K562 (cell line): ENCODE measurements at regions not wholly inside any gene's neighbourhood (a gene's known extent, or its start where the extent isn't known, plus 50 kb on each side); places are given as distances from the start of the nearest gene placed in this dataset.

ENCODE experiments used
- ATAC-seq: fragments of 200-7000 bp; cut with Tn5 transposase; 3 replicates; pipeline ENCODE4 v1.9.1; 2020; ENCODE audit warnings: moderate library complexity
- BruUV-seq: library from RNA; stranded (reverse); fragments of 400-500 nt; replicated peaks from 2 replicates; lab custom pipeline; 2021; lab: Mats Ljungman, UMichigan
- CTCF ChIA-PET: fragments of 300-600 bp; formaldehyde crosslinking; extraction: SDS; loops from one replicate; lab custom pipeline; 2021; ENCODE audit warnings: low intra/inter-chr PET ratio; lab: Yijun Ruan, JAX
- POLR2A ChIA-PET: fragments of 300-600, 350-650 bp; sonication (Branson Sonifier 250); formaldehyde crosslinking; extraction: SDS; loops from one replicate; lab custom pipeline; 2021; ENCODE audit warnings: antibody characterized with exemption, inconsistent platforms; lab: Yijun Ruan, JAX
- DNase-seq, 4 experiments: peaks; one replicate each; pipeline versions ENCODE4 v3.0.0 to v3.0.0-alpha.2; 2011 to 2018; ENCODE audit warnings: low spot score in 3 of 4, mixed read lengths in 3 of 4; ENCODE audit errors: extremely low read depth in 1 of 4
- FAIRE-seq: peaks from 2 replicates; lab custom pipeline; 2011; peaks lifted over from hg19 to GRCh38; lab: Jason Lieb, UNC
- H2AFZ ChIP-seq: 2 replicates; pipeline ENCODE4 v1.6.0; 2011; ENCODE audit warnings: low read depth, low read length, control low read depth, inconsistent platforms
- H3K27ac ChIP-seq: fragments of 200-600 bp; 3 replicates; pipeline ENCODE4 v1.8.0; 2011; ENCODE audit warnings: low read depth, mild to moderate bottlenecking, control low read depth, inconsistent platforms, low read length, moderate library complexity, mixed read lengths; ENCODE audit errors: extremely low read depth
- H3K27me3 ChIP-seq, 2 experiments: fragments of 300-600 bp in 1 of 2; 2 replicates in 1 of 2; 3 replicates in 1 of 2; pipeline versions ENCODE4 v1.6.0 to v1.8.0; 2011; ENCODE audit warnings: inconsistent platforms in 2 of 2, low read length in 2 of 2, mild to moderate bottlenecking in 1 of 2, mixed read lengths in 1 of 2, moderate library complexity in 1 of 2; ENCODE audit not compliant: control insufficient read depth in 2 of 2, insufficient read depth in 2 of 2
- H3K36me3 ChIP-seq: fragments of 300-600 bp; 3 replicates; pipeline ENCODE4 v1.8.0; 2011; ENCODE audit warnings: mild to moderate bottlenecking, low read length, inconsistent platforms; ENCODE audit not compliant: control insufficient read depth, insufficient read depth
- H3K4me1 ChIP-seq, 2 experiments: fragments of 200-600 bp in 1 of 2; replicated peaks in 1 of 2; 2 replicates in 1 of 2; 3 replicates in 1 of 2; pipeline versions ENCODE4 v1.5.1 to v1.8.0; 2011; ENCODE audit warnings: inconsistent platforms in 2 of 2, low read length in 2 of 2, mild to moderate bottlenecking in 1 of 2, mixed read lengths in 1 of 2, moderate library complexity in 1 of 2; ENCODE audit not compliant: control insufficient read depth in 2 of 2, insufficient read depth in 2 of 2
- H3K4me2 ChIP-seq: 2 replicates; pipeline ENCODE4 v1.6.1; 2011; ENCODE audit warnings: low read length, control low read depth, inconsistent platforms, mixed read lengths; ENCODE audit not compliant: insufficient read depth
- H3K4me3 ChIP-seq: fragments of 200-600 bp; sonication (generic), shearing (Covaris generic); 2 replicates; pipeline ENCODE4 v1.5.1; 2016; ENCODE audit warnings: control low read depth, inconsistent platforms
- H3K79me2 ChIP-seq: fragments of 200-600 bp; 3 replicates; pipeline ENCODE4 v1.8.0; 2011; ENCODE audit warnings: low read length, inconsistent platforms; ENCODE audit not compliant: control insufficient read depth, insufficient read depth
- H3K9ac ChIP-seq, 2 experiments: 2 replicates each; pipeline versions ENCODE4 v1.6.0 to v1.6.1; 2011; ENCODE audit warnings: low read depth in 2 of 2, low read length in 2 of 2, control low read depth in 1 of 2, inconsistent platforms in 1 of 2, mild to moderate bottlenecking in 1 of 2, mixed read lengths in 1 of 2; ENCODE audit not compliant: insufficient read depth in 1 of 2
- H3K9me1 ChIP-seq: one replicate; pipeline ENCODE4 v1.6.0; 2011; ENCODE audit warnings: inconsistent platforms, mild to moderate bottlenecking, low read length, moderate library complexity; ENCODE audit not compliant: control insufficient read depth, insufficient read depth
- H3K9me3 ChIP-seq: replicated peaks from 2 replicates; pipeline ENCODE4 v1.5.1; 2011; ENCODE audit warnings: low read depth, low read length, inconsistent platforms; ENCODE audit not compliant: control insufficient read depth, insufficient read depth
- H4K20me1 ChIP-seq: replicated peaks from 2 replicates; pipeline ENCODE4 v1.6.1; 2011; ENCODE audit warnings: low read length, inconsistent platforms, mixed read lengths; ENCODE audit not compliant: control insufficient read depth, insufficient read depth
- BDP1 ChIP-seq: IDR thresholded peaks from 3 replicates; pipeline ENCODE4 v1.6.1; 2011; ENCODE audit not compliant: insufficient read length, insufficient read depth
- HMGN3 ChIP-seq: IDR thresholded peaks from 2 replicates; pipeline ENCODE4 v1.6.1; 2011; ENCODE audit warnings: borderline replicate concordance, low read depth, mild to moderate bottlenecking, mixed read lengths, low read length; ENCODE audit not compliant: insufficient read length; ENCODE audit errors: extremely low read depth
- PCBP2 ChIP-seq: fragments of 200-400 bp; formaldehyde crosslinking; IDR thresholded peaks from 2 replicates; pipeline ENCODE4 v1.6.1; 2018; ENCODE audit warnings: low read length, low read depth, mild to moderate bottlenecking, moderate library complexity; ENCODE audit not compliant: poor library complexity, severe bottlenecking
- ZNF263 ChIP-seq: sonication (generic); formaldehyde crosslinking; IDR thresholded peaks from 2 replicates; pipeline ENCODE4 v1.8.0; 2022; ENCODE audit warnings: mild to moderate bottlenecking, missing genetic modification reagents, borderline replicate concordance
- WGBS: fragments of 100-300 bp; shearing (Covaris generic); methylation state at CpG from one replicate; pipeline ENCODE4 v1.1.6; 2016; ENCODE audit warnings: low coverage, mixed read lengths; ENCODE audit not compliant: insufficient coverage; ENCODE audit errors: missing lambda C conversion rate; 5-methylcytosine and 5-hydroxymethylcytosine counted together
- in situ Hi-C: fragments of 300-500 bp; cut with MboI; formaldehyde crosslinking; loops from 4 replicates; pipeline ENCODE4 v1.15.0; 2018; ENCODE audit warnings: inconsistent platforms, mixed read lengths
- intact Hi-C: fragments of 100-400 bp; cut with micrococcal nuclease; formaldehyde crosslinking; loops from 2 replicates; pipeline ENCODE4 v1.14.2; 2022
- TF ChIP-seq, protein P1 (sequence below): IDR thresholded peaks from 2 replicates; pipeline ENCODE4 v1.6.1; 2016; ENCODE audit warnings: missing genetic modification characterization, missing compliant biosample characterization

DNA sequence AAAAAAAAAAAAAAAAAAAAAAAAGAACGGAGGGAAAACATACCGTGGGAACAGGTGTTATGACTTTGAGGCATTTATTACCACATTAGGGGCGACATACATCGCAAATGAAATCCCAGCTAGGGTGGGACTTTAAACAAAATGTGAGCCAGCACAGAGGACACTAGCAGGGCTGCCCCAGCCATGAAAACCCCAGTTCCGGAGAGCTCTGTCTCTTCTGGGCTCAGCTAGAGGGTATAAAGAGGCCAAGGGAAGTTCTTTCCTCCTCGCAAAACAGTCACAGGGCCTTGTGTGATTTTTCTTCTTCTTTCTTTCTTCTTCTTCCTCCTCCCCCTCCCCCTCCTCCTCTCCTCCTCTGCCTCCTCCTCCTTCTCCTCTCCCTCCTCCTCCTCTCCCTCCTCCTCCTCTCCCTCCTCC lies 59.9 kb upstream of the ECHDC3 start:
- 45% methylated on average over 5 of the region's 6 CpGs for WGBS

More for the DNA sequence above, 59.9 kb upstream of the ECHDC3 start:
- ChIA-PET CTCF (no interaction called here), POLR2A (no interaction called here)
- Histone ChIP-seq H4K20me1 (no peaks in the 10 kb centered on the region), H3K4me2 (no peak overlapping the region), H3K79me2 (no peaks in the 10 kb centered on the region), H3K9me1 (no peaks in the 10 kb centered on the region), H3K27me3 (peaks cover 0 to 10% of the 10 kb centered on the region in 2 experiments; a peak in 1 of 5 replicates), H3K9ac (no peak overlapping the region), H3K4me1 (peaks cover 21 to 32% of the 10 kb centered on the region in 2 experiments), H3K4me3 (no peak overlapping the region), H3K9me3 (no peaks in the 10 kb centered on the region), H3K27ac (no peak overlapping the region), H3K36me3 (no peaks in the 10 kb centered on the region), H2AFZ (no peak overlapping the region)
- no peak for ATAC-seq
- no TSS peak for BruUV-seq
- FAIRE-seq: no peak
- TF ChIP-seq HMGN3: no peak
- TF ChIP-seq ZNF263 (CRISPR knock-in tag): peak; percentile 86; the same call in 1 of the 2 replicates
- TF ChIP-seq PCBP2: peak; percentile 89
- TF ChIP-seq, protein P1, sequence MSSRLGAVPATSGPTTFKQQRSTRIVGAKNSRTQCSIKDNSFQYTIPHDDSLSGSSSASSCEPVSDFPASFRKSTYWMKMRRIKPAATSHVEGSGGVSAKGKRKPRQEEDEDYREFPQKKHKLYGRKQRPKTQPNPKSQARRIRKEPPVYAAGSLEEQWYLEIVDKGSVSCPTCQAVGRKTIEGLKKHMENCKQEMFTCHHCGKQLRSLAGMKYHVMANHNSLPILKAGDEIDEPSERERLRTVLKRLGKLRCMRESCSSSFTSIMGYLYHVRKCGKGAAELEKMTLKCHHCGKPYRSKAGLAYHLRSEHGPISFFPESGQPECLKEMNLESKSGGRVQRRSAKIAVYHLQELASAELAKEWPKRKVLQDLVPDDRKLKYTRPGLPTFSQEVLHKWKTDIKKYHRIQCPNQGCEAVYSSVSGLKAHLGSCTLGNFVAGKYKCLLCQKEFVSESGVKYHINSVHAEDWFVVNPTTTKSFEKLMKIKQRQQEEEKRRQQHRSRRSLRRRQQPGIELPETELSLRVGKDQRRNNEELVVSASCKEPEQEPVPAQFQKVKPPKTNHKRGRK (tag): peak; percentile 21; the same call in 1 of the 2 replicates
- TF ChIP-seq BDP1: no peak
- no peak for DNase-seq
- in situ Hi-C loops: no loop called here
- intact Hi-C loops: no loop called here
